PFSK-1 (cell line): ENCODE measurements at regions not wholly inside any gene's neighbourhood (a gene's known extent, or its start where the extent isn't known, plus 50 kb on each side); places are given as distances from the start of the nearest gene placed in this dataset.

ENCODE experiments used
- FOXP2 ChIP-seq: optimal IDR thresholded peaks from 2 replicates; pipeline ENCODE3; 2011; ENCODE audit warnings: borderline replicate concordance, control low read depth, inconsistent platforms; ENCODE audit not compliant: insufficient read depth; ENCODE audit errors: extremely low read length, extremely low read depth
- POLR2AphosphoS5 ChIP-seq: IDR thresholded peaks from 2 replicates; pipeline ENCODE4 v1.6.1; 2012; ENCODE audit warnings: low read depth, mild to moderate bottlenecking, control low read depth, low read length, moderate library complexity
- SIN3A ChIP-seq: IDR thresholded peaks from 2 replicates; pipeline ENCODE4 v1.6.1; 2012; ENCODE audit warnings: mild to moderate bottlenecking, low read length, moderate library complexity, borderline replicate concordance; ENCODE audit not compliant: insufficient read depth
- TAF1 ChIP-seq: IDR thresholded peaks from 2 replicates; pipeline ENCODE4 v1.6.1; 2012; ENCODE audit warnings: low read length, control low read depth, borderline replicate concordance; ENCODE audit not compliant: insufficient read depth
- TF ChIP-seq, protein P1 (sequence below), 2 experiments: IDR thresholded peaks; 2 replicates each; pipeline versions ENCODE4 v1.6.1 to v1.8.0; 2011 to 2012; ENCODE audit warnings: low read depth in 2 of 2, low read length in 2 of 2, control low read depth in 1 of 2, inconsistent platforms in 1 of 2, mild to moderate bottlenecking in 1 of 2, moderate library complexity in 1 of 2; ENCODE audit not compliant: insufficient read depth in 1 of 2

- TF ChIP-seq, protein P1, sequence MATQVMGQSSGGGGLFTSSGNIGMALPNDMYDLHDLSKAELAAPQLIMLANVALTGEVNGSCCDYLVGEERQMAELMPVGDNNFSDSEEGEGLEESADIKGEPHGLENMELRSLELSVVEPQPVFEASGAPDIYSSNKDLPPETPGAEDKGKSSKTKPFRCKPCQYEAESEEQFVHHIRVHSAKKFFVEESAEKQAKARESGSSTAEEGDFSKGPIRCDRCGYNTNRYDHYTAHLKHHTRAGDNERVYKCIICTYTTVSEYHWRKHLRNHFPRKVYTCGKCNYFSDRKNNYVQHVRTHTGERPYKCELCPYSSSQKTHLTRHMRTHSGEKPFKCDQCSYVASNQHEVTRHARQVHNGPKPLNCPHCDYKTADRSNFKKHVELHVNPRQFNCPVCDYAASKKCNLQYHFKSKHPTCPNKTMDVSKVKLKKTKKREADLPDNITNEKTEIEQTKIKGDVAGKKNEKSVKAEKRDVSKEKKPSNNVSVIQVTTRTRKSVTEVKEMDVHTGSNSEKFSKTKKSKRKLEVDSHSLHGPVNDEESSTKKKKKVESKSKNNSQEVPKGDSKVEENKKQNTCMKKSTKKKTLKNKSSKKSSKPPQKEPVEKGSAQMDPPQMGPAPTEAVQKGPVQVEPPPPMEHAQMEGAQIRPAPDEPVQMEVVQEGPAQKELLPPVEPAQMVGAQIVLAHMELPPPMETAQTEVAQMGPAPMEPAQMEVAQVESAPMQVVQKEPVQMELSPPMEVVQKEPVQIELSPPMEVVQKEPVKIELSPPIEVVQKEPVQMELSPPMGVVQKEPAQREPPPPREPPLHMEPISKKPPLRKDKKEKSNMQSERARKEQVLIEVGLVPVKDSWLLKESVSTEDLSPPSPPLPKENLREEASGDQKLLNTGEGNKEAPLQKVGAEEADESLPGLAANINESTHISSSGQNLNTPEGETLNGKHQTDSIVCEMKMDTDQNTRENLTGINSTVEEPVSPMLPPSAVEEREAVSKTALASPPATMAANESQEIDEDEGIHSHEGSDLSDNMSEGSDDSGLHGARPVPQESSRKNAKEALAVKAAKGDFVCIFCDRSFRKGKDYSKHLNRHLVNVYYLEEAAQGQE (IDR thresholded peaks at IDR 0.05; ENCODE audit: insufficient read depth in 1 of 2, low read depth in 2 of 2, low read length in 2 of 2) = no peak
- no peak for TF ChIP-seq POLR2AphosphoS5
- TF ChIP-seq TAF1 = no peak
- no peak for TF ChIP-seq FOXP2
- TF ChIP-seq SIN3A = no peak
These were observed 665.1 kb upstream of the ZEB2 start for GRCh38 chr2:145184741-145185651.
